ENCODE measurements at regions not wholly inside any gene's neighbourhood (a gene's known extent, or its start where the extent isn't known, plus 50 kb on each side); places are given as distances from the start of the nearest gene placed in this dataset.

GRCh38 chr9:82799286-82799685 is 263.7 kb downstream of the RASEF start:
- TF ChIP-seq, protein P1, sequence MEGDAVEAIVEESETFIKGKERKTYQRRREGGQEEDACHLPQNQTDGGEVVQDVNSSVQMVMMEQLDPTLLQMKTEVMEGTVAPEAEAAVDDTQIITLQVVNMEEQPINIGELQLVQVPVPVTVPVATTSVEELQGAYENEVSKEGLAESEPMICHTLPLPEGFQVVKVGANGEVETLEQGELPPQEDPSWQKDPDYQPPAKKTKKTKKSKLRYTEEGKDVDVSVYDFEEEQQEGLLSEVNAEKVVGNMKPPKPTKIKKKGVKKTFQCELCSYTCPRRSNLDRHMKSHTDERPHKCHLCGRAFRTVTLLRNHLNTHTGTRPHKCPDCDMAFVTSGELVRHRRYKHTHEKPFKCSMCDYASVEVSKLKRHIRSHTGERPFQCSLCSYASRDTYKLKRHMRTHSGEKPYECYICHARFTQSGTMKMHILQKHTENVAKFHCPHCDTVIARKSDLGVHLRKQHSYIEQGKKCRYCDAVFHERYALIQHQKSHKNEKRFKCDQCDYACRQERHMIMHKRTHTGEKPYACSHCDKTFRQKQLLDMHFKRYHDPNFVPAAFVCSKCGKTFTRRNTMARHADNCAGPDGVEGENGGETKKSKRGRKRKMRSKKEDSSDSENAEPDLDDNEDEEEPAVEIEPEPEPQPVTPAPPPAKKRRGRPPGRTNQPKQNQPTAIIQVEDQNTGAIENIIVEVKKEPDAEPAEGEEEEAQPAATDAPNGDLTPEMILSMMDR (IDR thresholded peaks at IDR 0.05) = no peak
- no peak for TF ChIP-seq POLR2AphosphoS5 (IDR thresholded peaks at IDR 0.05)

Measured in transverse colon (tissue), 4 donors.